HG03575 (cell line): ENCODE measurements at regions not wholly inside any gene's neighbourhood (a gene's known extent, or its start where the extent isn't known, plus 50 kb on each side); places are given as distances from the start of the nearest gene placed in this dataset.

Source experiments
- ATAC-seq: cut with Tn5 transposase; IDR thresholded peaks from one replicate; pipeline ENCODE4 v1.9.1; 2021; ENCODE audit not compliant: unreplicated experiment, insufficient number of reproducible peaks, low FRiP score; ENCODE audit errors: extremely low read depth

GRCh38 chr15:98582900-98583554, 65.3 kb upstream of the IGF1R start:
- no peak for ATAC-seq

GRCh38 chr15:98583771-98584430, 64.4 kb upstream of the IGF1R start:
- no peak for ATAC-seq

- ATAC-seq = no peak
Measured at GRCh38 chr15:98586066-98586465, 62.3 kb upstream of the IGF1R start.

GRCh38 chr15:98592136-98592535, 56.2 kb upstream of the IGF1R start:
- no peak for ATAC-seq

- ATAC-seq = no peak
Measured at GRCh38 chr15:98596131-98596530, 52.2 kb upstream of the IGF1R start.

GRCh38 chr15:98596885-98597392, 51.4 kb upstream of the IGF1R start:
- ATAC-seq = no peak

GRCh38 chr15:98597666-98598065, 50.7 kb upstream of the IGF1R start:
- no peak for ATAC-seq
